ENCODE measurements at regions not wholly inside any gene's neighbourhood (a gene's known extent, or its start where the extent isn't known, plus 50 kb on each side); places are given as distances from the start of the nearest gene placed in this dataset.

- no peaks in the 10 kb centered on the region for H3K79me2 ChIP-seq (ENCODE audit: control insufficient read depth, insufficient read depth, low read length)
- no peaks in the 10 kb centered on the region for H3K36me3 ChIP-seq (ENCODE audit: control insufficient read depth in 2 of 2, extremely low read depth in 1 of 2, insufficient read depth in 2 of 2, low read length in 2 of 2)
- no peak overlapping the region for H3K4me3 ChIP-seq (replicated peaks in 1 of 3; ENCODE audit: insufficient read depth in 1 of 3, low read depth in 1 of 3, low read length in 3 of 3)
- intact Hi-C loops (cut with micrococcal nuclease): loop anchor here (10.0 kb wide), 1 partner anchor 62 kb away; no protein-coding TSS in a partner anchor
- DNase-seq (ENCODE audit: low read depth, low spot score) (no peak), FAIRE-seq (no peak)
- ChIA-PET CTCF (no interaction called here), POLR2A (no interaction called here)
- H3K9me1 ChIP-seq (replicated peaks; ENCODE audit: control insufficient read depth, extremely low read depth, insufficient read depth, low read length): no peaks in the 10 kb centered on the region
- H3K9ac ChIP-seq (replicated peaks; ENCODE audit: extremely low read depth, insufficient read depth, low read length): no peak overlapping the region
- BruUV-seq (replicated peaks): no TSS peak
- H3K27me3 ChIP-seq (ENCODE audit: control insufficient read depth in 2 of 2, insufficient read depth in 2 of 2, low read length in 2 of 2): no peaks in the 10 kb centered on the region
- dilution Hi-C loops (cut with MboI; ENCODE audit: extremely low pct_ligation_motif_present, low sequenced_read_pairs): no loop called here
- H3K4me2 ChIP-seq (ENCODE audit: insufficient read depth, low read length): no peak overlapping the region
- no peaks in the 10 kb centered on the region for H4K20me1 ChIP-seq (replicated peaks; ENCODE audit: control insufficient read depth, extremely low read depth, insufficient read depth, low read length)
- no peak overlapping the region for H3K27ac ChIP-seq (ENCODE audit: insufficient read depth, low read depth, low read length)
- H2AFZ ChIP-seq (ENCODE audit: low read depth, low read length): no peak overlapping the region
- TF ChIP-seq POLR2AphosphoS5 (IDR thresholded peaks at IDR 0.05; ENCODE audit: insufficient read depth, low read depth, low read length) (no peak), POLR2A (IDR thresholded peaks at IDR 0.05; ENCODE audit: low read depth, low read length) (no peak), FOS (IDR thresholded peaks at IDR 0.05; ENCODE audit: borderline replicate concordance, insufficient read depth, low read length) (no peak), MAX (IDR thresholded peaks at IDR 0.05; ENCODE audit: insufficient read depth, insufficient read length) (no peak), GATA2 (IDR thresholded peaks at IDR 0.05; ENCODE audit: insufficient read depth, insufficient read length, low read depth, low read length) (no peak), EZH2 (IDR thresholded peaks at IDR 0.05; ENCODE audit: borderline replicate concordance, low read depth, low read length, severe bottlenecking) (no peak), MYC (IDR thresholded peaks at IDR 0.05; ENCODE audit: low read depth, low read length) (no peak), JUN (IDR thresholded peaks at IDR 0.05; ENCODE audit: borderline replicate concordance, insufficient read depth, insufficient read length, low read depth) (no peak)
- TF ChIP-seq, protein P1, sequence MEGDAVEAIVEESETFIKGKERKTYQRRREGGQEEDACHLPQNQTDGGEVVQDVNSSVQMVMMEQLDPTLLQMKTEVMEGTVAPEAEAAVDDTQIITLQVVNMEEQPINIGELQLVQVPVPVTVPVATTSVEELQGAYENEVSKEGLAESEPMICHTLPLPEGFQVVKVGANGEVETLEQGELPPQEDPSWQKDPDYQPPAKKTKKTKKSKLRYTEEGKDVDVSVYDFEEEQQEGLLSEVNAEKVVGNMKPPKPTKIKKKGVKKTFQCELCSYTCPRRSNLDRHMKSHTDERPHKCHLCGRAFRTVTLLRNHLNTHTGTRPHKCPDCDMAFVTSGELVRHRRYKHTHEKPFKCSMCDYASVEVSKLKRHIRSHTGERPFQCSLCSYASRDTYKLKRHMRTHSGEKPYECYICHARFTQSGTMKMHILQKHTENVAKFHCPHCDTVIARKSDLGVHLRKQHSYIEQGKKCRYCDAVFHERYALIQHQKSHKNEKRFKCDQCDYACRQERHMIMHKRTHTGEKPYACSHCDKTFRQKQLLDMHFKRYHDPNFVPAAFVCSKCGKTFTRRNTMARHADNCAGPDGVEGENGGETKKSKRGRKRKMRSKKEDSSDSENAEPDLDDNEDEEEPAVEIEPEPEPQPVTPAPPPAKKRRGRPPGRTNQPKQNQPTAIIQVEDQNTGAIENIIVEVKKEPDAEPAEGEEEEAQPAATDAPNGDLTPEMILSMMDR (IDR thresholded peaks at IDR 0.05; ENCODE audit: extremely low read depth in 1 of 2, insufficient read depth in 1 of 2, low read depth in 1 of 2, low read length in 2 of 2): no peak
- H3K4me1 ChIP-seq (ENCODE audit: control insufficient read depth, extremely low read depth, insufficient read depth, low read length): no peaks in the 10 kb centered on the region
- no peaks in the 10 kb centered on the region for H3K9me3 ChIP-seq (replicated peaks; ENCODE audit: control insufficient read depth, insufficient read depth, low read length)
Observed at GRCh38 chr17:33922971-33923370, 332.1 kb upstream of the CCL2 start.

All from endothelial cell of umbilical vein (primary cell).